HFFc6 (cell line): ENCODE measurements at regions not wholly inside any gene's neighbourhood (a gene's known extent, or its start where the extent isn't known, plus 50 kb on each side); places are given as distances from the start of the nearest gene placed in this dataset. TPM values are rescaled to one million over a fixed set of nuclear protein-coding genes. Genes with fewer than 3 reads are reported as not detected.

ENCODE experiments used
- DNase-seq: peaks from one replicate; pipeline ENCODE4 v3.0.0-alpha.2; 2018
- H3K27ac Mint-ChIP-seq: 2 replicates; pipeline ENCODE4 v1.8.0; 2020; ENCODE audit warnings: mild to moderate bottlenecking, mixed read lengths
- H3K27me3 Mint-ChIP-seq: 2 replicates; pipeline ENCODE4 v1.8.0; 2021; ENCODE audit warnings: mild to moderate bottlenecking, moderate library complexity, mixed read lengths; ENCODE audit not compliant: insufficient read depth
- H3K36me3 Mint-ChIP-seq: 2 replicates; pipeline ENCODE4 v1.8.0; 2021; ENCODE audit warnings: low read depth, mixed read lengths
- H3K4me1 Mint-ChIP-seq: 2 replicates; pipeline ENCODE4 v1.8.0; 2020; ENCODE audit warnings: low read depth, mixed read lengths
- H3K4me3 Mint-ChIP-seq: 2 replicates; pipeline ENCODE4 v1.8.0; 2020; ENCODE audit warnings: mild to moderate bottlenecking, moderate library complexity, mixed read lengths
- H3K9me3 Mint-ChIP-seq: 2 replicates; pipeline ENCODE4 v1.8.0; 2020; ENCODE audit warnings: mild to moderate bottlenecking, mixed read lengths
- microRNA-seq: library from miRNA; unstranded; fragments of <30 nt; microRNA quantifications from one replicate; pipeline ENCODE4, GENCODE V29; 2019
- TF ChIP-seq, protein P1 (sequence below): fragments of 200-600 bp; sonication (generic); IDR thresholded peaks from 2 replicates; pipeline ENCODE4 v1.5.0; 2021; ENCODE audit warnings: antibody characterized with exemption, mild to moderate bottlenecking

DNA sequence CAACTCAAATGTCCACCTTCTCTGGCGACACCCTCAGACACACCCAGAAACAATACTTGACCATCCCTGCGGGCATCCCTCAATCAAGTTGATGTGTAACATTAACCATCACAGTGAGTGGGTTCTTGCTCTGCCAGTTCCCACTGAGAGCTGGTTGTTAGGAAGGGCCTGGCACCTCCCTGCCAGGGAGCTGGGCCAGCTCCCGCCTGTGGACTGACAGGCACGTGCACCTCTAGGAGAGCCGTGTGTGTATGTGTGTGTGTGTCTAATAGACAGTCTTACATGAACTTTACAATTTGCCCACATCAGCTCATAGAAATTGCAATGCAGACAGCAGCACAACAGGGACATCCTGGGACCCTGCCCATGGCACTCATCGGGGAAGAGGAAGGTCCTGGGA, 298.7 kb downstream of the SHANK2 start:
- peaks cover 44% of the 10 kb centered on the region for H3K9me3 Mint-ChIP-seq
- no peaks in the 10 kb centered on the region for H3K4me1 Mint-ChIP-seq
- H3K4me3 Mint-ChIP-seq: no peak overlapping the region
- TF ChIP-seq, protein P1, sequence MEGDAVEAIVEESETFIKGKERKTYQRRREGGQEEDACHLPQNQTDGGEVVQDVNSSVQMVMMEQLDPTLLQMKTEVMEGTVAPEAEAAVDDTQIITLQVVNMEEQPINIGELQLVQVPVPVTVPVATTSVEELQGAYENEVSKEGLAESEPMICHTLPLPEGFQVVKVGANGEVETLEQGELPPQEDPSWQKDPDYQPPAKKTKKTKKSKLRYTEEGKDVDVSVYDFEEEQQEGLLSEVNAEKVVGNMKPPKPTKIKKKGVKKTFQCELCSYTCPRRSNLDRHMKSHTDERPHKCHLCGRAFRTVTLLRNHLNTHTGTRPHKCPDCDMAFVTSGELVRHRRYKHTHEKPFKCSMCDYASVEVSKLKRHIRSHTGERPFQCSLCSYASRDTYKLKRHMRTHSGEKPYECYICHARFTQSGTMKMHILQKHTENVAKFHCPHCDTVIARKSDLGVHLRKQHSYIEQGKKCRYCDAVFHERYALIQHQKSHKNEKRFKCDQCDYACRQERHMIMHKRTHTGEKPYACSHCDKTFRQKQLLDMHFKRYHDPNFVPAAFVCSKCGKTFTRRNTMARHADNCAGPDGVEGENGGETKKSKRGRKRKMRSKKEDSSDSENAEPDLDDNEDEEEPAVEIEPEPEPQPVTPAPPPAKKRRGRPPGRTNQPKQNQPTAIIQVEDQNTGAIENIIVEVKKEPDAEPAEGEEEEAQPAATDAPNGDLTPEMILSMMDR: no peak
- no peak for DNase-seq
- no peak overlapping the region for H3K27ac Mint-ChIP-seq
- peaks cover 10% of the 10 kb centered on the region for H3K36me3 Mint-ChIP-seq
- H3K27me3 Mint-ChIP-seq: no peaks in the 10 kb centered on the region; the same call in 1 of the 2 replicates

DNA sequence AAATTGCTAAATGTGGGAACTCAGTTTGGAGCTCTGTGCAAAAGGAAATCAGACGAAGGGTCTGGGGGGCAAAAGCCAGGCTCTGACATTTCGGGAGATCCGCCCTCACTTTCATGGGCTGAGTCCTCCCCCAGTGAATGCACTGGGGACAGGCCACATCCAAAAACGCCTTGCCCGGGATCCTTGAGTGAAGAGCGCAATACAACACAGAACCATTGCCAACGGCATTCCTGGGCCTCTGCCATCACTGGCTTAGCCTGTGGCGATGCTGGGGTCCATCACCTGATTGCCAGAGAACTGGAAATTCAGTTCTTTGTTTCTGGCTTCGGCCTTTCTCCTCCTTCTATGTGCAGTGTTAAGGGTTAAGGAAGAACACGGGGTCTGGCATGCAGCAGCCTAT, 297.9 kb downstream of the SHANK2 start:
- no peaks in the 10 kb centered on the region for H3K27me3 Mint-ChIP-seq
- TF ChIP-seq, protein P1: no peak
- peaks cover 10% of the 10 kb centered on the region for H3K36me3 Mint-ChIP-seq
- H3K4me3 Mint-ChIP-seq: no peak overlapping the region
- no peak for DNase-seq
- no peaks in the 10 kb centered on the region for H3K4me1 Mint-ChIP-seq
- no peak overlapping the region for H3K27ac Mint-ChIP-seq
- H3K9me3 Mint-ChIP-seq: peaks cover 44% of the 10 kb centered on the region

Small RNA genes lying in the stretch of these regions (microRNA-seq; reads per million reads assigned to microRNA genes)
- not detected for gene MIR3664
